ENCODE measurements at regions not wholly inside any gene's neighbourhood (a gene's known extent, or its start where the extent isn't known, plus 50 kb on each side); places are given as distances from the start of the nearest gene placed in this dataset.
"Not testable (repeated sequence)": the region's sequence is repeated elsewhere in the genome, so short reads cannot be mapped to it uniquely, and the experiment has no call there.

DNA sequence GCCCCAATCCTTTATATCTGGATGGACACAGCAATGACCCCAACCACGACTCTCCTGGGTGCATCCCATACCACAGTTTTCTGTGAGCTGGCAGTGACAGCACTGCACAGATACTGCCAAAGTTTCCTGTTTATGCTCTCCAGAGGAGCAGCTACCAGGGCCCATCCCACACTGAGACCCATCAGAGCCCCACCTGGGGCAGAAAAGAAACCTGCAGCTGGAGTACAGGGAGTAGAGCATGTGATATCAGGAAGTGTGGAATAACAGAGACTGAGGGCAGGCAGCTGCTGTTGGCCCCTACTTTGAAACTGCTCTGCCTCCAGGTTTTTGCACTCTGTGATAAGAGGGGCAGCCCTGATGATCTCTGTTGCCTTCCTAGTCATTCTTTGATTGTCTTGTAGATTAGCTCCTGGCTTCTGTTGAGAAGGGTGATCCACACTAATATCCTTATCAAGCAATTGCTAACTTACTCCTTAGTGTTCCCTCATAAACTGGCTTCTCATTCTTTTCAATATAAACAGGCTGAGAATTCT lies 526.3 kb upstream of the TECRL start:
- H3K27ac ChIP-seq, result no peak overlapping the region
- H3K36me3 ChIP-seq, result no peaks in the 10 kb centered on the region
- TF ChIP-seq POLR2A (IDR thresholded peaks at IDR 0.05) (no peak), POLR2AphosphoS5 (IDR thresholded peaks at IDR 0.05) (no peak)
- no peaks in the 10 kb centered on the region for H3K9me3 ChIP-seq
- 73% methylated on average over 1 of the region's 1 CpG for WGBS
- no peaks in the 10 kb centered on the region for H3K27me3 ChIP-seq
- no peak for DNase-seq (ENCODE audit: low spot score in 2 of 2)
- no peak overlapping the region for H3K4me3 ChIP-seq
- no peaks in the 10 kb centered on the region for H3K4me1 ChIP-seq

DNA sequence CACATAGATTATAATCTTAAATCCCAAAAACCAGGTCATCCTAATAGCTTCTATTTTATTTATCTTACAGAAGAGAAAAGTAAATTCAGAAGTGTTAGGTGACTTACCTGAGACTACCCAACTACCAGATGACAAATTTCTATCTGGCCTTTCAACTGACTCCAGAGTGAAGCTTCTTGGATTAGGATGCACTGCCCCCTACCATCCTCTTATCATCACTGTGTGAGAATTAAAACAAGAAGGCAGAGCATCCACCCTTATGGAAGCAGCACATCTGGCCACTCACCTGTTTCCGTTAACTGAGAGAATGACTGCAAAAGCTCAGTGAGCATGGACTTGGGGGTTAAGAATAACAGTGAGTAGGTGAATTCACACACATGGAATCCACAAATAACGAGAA lies 502.6 kb upstream of the TECRL start:
- Histone ChIP-seq H3K9me3 (no peaks in the 10 kb centered on the region), H3K27ac (no peak overlapping the region), H3K27me3 (no peaks in the 10 kb centered on the region), H3K4me1 (no peaks in the 10 kb centered on the region), H3K4me3 (no peak overlapping the region), H3K36me3 (no peaks in the 10 kb centered on the region)
- 72% methylated on average over 2 of the region's 2 CpGs for WGBS
- no peak for TF ChIP-seq POLR2AphosphoS5 (IDR thresholded peaks at IDR 0.05)
- no peak for TF ChIP-seq POLR2A (IDR thresholded peaks at IDR 0.05)
- TF ChIP-seq, protein P1, sequence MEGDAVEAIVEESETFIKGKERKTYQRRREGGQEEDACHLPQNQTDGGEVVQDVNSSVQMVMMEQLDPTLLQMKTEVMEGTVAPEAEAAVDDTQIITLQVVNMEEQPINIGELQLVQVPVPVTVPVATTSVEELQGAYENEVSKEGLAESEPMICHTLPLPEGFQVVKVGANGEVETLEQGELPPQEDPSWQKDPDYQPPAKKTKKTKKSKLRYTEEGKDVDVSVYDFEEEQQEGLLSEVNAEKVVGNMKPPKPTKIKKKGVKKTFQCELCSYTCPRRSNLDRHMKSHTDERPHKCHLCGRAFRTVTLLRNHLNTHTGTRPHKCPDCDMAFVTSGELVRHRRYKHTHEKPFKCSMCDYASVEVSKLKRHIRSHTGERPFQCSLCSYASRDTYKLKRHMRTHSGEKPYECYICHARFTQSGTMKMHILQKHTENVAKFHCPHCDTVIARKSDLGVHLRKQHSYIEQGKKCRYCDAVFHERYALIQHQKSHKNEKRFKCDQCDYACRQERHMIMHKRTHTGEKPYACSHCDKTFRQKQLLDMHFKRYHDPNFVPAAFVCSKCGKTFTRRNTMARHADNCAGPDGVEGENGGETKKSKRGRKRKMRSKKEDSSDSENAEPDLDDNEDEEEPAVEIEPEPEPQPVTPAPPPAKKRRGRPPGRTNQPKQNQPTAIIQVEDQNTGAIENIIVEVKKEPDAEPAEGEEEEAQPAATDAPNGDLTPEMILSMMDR (IDR thresholded peaks at IDR 0.05), result no peak
- no peak for TF ChIP-seq EP300 (IDR thresholded peaks at IDR 0.05)
- no peak for DNase-seq (ENCODE audit: low spot score in 2 of 2)

DNA sequence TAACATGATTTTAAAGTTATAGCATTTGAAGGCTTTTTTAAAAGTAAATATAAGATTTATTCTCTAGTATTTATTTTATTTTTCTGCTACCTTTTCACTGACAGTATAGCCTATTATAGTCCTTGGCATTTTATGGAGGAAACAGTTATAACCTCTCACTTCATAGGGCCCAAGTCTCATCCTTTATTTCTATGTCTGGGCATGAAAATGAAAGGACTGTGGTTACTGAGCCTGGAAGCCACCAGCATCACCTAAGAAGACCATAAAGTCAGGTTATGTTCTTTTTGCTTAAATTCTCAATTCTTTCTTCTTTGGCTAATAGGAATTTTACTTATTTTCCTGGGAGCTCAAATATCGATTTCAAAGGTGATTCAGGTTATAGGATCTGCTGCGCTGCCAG lies 494.7 kb upstream of the TECRL start:
- no peaks in the 10 kb centered on the region for H3K4me1 ChIP-seq
- H3K9me3 ChIP-seq, result peaks cover 5% of the 10 kb centered on the region
- H3K27ac ChIP-seq, result no peak overlapping the region
- 94% methylated on average over 2 of the region's 2 CpGs for WGBS
- H3K4me3 ChIP-seq, result no peak overlapping the region
- no peaks in the 10 kb centered on the region for H3K27me3 ChIP-seq
- no peak for DNase-seq (ENCODE audit: low spot score in 2 of 2)
- no peak for TF ChIP-seq POLR2A (IDR thresholded peaks at IDR 0.05)
- TF ChIP-seq POLR2AphosphoS5 (IDR thresholded peaks at IDR 0.05), result no peak
- TF ChIP-seq, protein P1 (IDR thresholded peaks at IDR 0.05), result no peak
- no peak for TF ChIP-seq EP300 (IDR thresholded peaks at IDR 0.05)
- no peaks in the 10 kb centered on the region for H3K36me3 ChIP-seq

DNA sequence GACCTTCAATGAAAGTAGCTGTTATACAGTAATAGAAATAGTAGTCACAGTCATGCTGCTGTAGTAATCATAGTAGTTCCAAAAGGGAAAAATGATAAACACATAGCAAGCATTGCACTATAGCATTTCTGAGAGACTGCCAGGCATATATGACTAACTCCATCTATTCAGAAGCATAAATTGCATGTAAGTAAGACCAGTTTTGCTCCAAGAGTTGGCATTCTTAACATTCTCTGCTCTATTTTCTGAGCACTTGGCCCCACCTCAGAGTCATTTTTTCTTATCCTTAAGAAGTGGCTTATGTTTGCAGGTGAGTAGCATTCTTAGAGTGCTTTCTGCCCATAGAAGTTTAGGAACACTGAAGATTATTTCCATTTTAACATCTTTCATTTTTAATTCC lies 490.3 kb upstream of the TECRL start:
- H3K27ac ChIP-seq, result no peak overlapping the region
- H3K9me3 ChIP-seq, result peaks cover 5% of the 10 kb centered on the region
- no peaks in the 10 kb centered on the region for H3K36me3 ChIP-seq
- H3K4me3 ChIP-seq, result no peak overlapping the region
- H3K4me1 ChIP-seq, result no peaks in the 10 kb centered on the region
- DNase-seq (ENCODE audit: low spot score in 2 of 2), result no peak
- no peak for TF ChIP-seq POLR2AphosphoS5 (IDR thresholded peaks at IDR 0.05)
- no peak for TF ChIP-seq POLR2A (IDR thresholded peaks at IDR 0.05)
- TF ChIP-seq, protein P1 (IDR thresholded peaks at IDR 0.05), result no peak
- no peak for TF ChIP-seq EP300 (IDR thresholded peaks at IDR 0.05)
- H3K27me3 ChIP-seq, result no peaks in the 10 kb centered on the region

DNA sequence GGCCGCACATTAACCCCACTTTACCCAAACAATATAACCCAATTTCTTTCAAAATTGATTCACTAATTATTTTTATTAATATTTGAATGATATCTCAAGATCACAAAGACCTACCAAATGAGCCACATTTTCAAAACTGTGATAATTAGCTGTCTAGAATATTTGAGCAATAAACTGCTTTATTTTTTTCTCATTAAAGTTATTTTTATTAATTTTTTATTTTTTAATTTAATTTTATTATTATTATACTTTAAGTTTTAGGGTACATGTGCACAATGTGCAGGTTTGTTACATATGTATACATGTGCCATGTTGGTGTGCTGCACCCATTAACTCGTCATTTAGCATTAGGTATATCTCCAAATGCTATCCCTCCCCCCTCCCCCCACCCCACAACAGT lies 489.8 kb upstream of the TECRL start:
- H3K27ac ChIP-seq; H3K27me3 ChIP-seq; DNase-seq (ENCODE audit: low spot score in 2 of 2); H3K4me1 ChIP-seq; H3K36me3 ChIP-seq; H3K4me3 ChIP-seq; H3K9me3 ChIP-seq: not testable (repeated sequence)
- 87% methylated on average over 2 of the region's 2 CpGs for WGBS

DNA sequence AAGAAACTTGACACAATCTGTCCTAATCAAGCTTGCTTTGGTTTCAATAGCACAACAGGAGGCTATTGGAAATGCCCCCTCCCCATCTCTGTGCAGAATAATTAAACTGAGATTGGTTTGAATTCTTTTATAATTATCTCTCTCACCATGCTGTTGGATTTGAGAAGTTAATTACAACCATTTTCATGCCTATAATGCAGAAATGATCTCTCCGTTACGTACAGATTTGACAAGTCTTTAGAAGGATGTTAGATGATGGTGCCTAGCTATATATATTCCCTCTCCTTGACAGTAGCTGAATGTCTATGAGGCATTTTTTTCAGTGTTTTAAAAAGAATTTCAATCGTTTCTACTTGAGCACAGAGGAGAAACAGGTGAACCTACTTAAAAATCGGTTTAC lies 488.4 kb upstream of the TECRL start:
- Histone ChIP-seq H3K9me3 (peaks cover 5% of the 10 kb centered on the region), H3K27ac (no peak overlapping the region), H3K4me3 (no peak overlapping the region), H3K27me3 (no peaks in the 10 kb centered on the region), H3K36me3 (no peaks in the 10 kb centered on the region), H3K4me1 (no peaks in the 10 kb centered on the region)
- DNase-seq (ENCODE audit: low spot score in 2 of 2), result no peak
- TF ChIP-seq POLR2A (IDR thresholded peaks at IDR 0.05) (no peak), EP300 (IDR thresholded peaks at IDR 0.05) (no peak), POLR2AphosphoS5 (IDR thresholded peaks at IDR 0.05) (no peak)
- TF ChIP-seq, protein P1 (IDR thresholded peaks at IDR 0.05), result no peak
- 78% methylated on average over 4 of the region's 4 CpGs for WGBS
